Mesendoderm (in vitro differentiated cells): ENCODE measurements at regions not wholly inside any gene's neighbourhood (a gene's known extent, or its start where the extent isn't known, plus 50 kb on each side); places are given as distances from the start of the nearest gene placed in this dataset.

Experiments used
- DNase-seq: peaks from one replicate; pipeline ENCODE4 v3.0.0; 2013
- H2AK5ac ChIP-seq: 2 replicates; pipeline ENCODE4 v1.6.1; 2013; ENCODE audit warnings: low read length, inconsistent platforms
- H2BK120ac ChIP-seq: 2 replicates; pipeline ENCODE4 v1.6.1; 2013; ENCODE audit warnings: low read depth, mild to moderate bottlenecking, low read length, moderate library complexity, mixed read lengths
- H2BK15ac ChIP-seq: replicated peaks from 2 replicates; pipeline ENCODE4 v1.6.1; 2013; ENCODE audit warnings: low read depth, mild to moderate bottlenecking, moderate library complexity
- H2BK5ac ChIP-seq: 2 replicates; pipeline ENCODE4 v1.6.1; 2013; ENCODE audit warnings: low read length, inconsistent platforms
- H3K18ac ChIP-seq: 2 replicates; pipeline ENCODE4 v1.6.1; 2013; ENCODE audit warnings: mild to moderate bottlenecking, low read length, mixed read lengths
- H3K23ac ChIP-seq: one replicate; pipeline ENCODE4 v1.6.1; 2013; ENCODE audit warnings: low read length
- H3K27ac ChIP-seq: 2 replicates; pipeline ENCODE4 v1.5.1; 2013; ENCODE audit warnings: low read depth, mild to moderate bottlenecking, inconsistent platforms, low read length, moderate library complexity
- H3K27me3 ChIP-seq: 2 replicates; pipeline ENCODE4 v1.6.1; 2013; ENCODE audit warnings: low read length, control low read depth, mild to moderate bottlenecking, inconsistent platforms; ENCODE audit not compliant: insufficient read depth, poor library complexity
- H3K36me3 ChIP-seq: 2 replicates; pipeline ENCODE4 v1.6.1; 2013; ENCODE audit warnings: low read length, inconsistent platforms; ENCODE audit not compliant: control insufficient read depth, insufficient read depth
- H3K4ac ChIP-seq: one replicate; pipeline ENCODE4 v1.6.1; 2013; ENCODE audit warnings: low read depth, mild to moderate bottlenecking, low read length, moderate library complexity
- H3K4me1 ChIP-seq: 2 replicates; pipeline ENCODE4 v1.6.1; 2013; ENCODE audit warnings: low read depth, low read length, inconsistent platforms; ENCODE audit not compliant: control insufficient read depth
- H3K4me2 ChIP-seq: 2 replicates; pipeline ENCODE4 v1.6.1; 2013; ENCODE audit warnings: low read length
- H3K4me3 ChIP-seq: 2 replicates; pipeline ENCODE4 v1.5.1; 2013; ENCODE audit warnings: mild to moderate bottlenecking, low read length
- H3K56ac ChIP-seq: one replicate; pipeline ENCODE4 v1.6.1; 2013; ENCODE audit warnings: low read length
- H3K79me1 ChIP-seq: 2 replicates; pipeline ENCODE4 v1.6.1; 2013; ENCODE audit warnings: low read length, inconsistent platforms
- H3K79me2 ChIP-seq: 2 replicates; pipeline ENCODE4 v1.6.1; 2013; ENCODE audit warnings: mild to moderate bottlenecking, low read length; ENCODE audit not compliant: control insufficient read depth, insufficient read depth
- H3K9ac ChIP-seq: 2 replicates; pipeline ENCODE4 v1.6.1; 2013; ENCODE audit warnings: low read length, inconsistent platforms
- H4K5ac ChIP-seq: one replicate; pipeline ENCODE4 v1.6.1; 2013; ENCODE audit warnings: low read length
- H4K8ac ChIP-seq: one replicate; pipeline ENCODE4 v1.6.1; 2013; ENCODE audit warnings: low read depth, mild to moderate bottlenecking, control low read depth, low read length, moderate library complexity
- WGBS: extraction: QIAGEN DNeasy Blood & Tissue Kit; methylation state at CpG from one replicate; pipeline ENCODE4 v1.1.7; 2013; ENCODE audit warnings: low lambda C conversion rate, missing lambda C conversion rate; ENCODE audit not compliant: insufficient coverage; ENCODE audit errors: extremely low coverage; 5-methylcytosine and 5-hydroxymethylcytosine counted together

GRCh38 chr11:104765401-104766095 is 132.7 kb downstream of the CASP12 start:
- no peaks in the 10 kb centered on the region for H3K79me2 ChIP-seq
- H2BK120ac ChIP-seq, result no peak overlapping the region
- H3K4me3 ChIP-seq, result no peak overlapping the region
- no CpG with 5 or more reads among the region's 8 CpGs for WGBS
- no peak for DNase-seq
- no peak overlapping the region for H3K4me2 ChIP-seq
- H3K23ac ChIP-seq, result no peak overlapping the region
- H3K4ac ChIP-seq, result no peak overlapping the region
- H2BK15ac ChIP-seq, result no peak overlapping the region
- no peaks in the 10 kb centered on the region for H3K27me3 ChIP-seq
- H3K9ac ChIP-seq, result no peak overlapping the region
- no peak overlapping the region for H2BK5ac ChIP-seq
- no peak overlapping the region for H4K5ac ChIP-seq
- H3K4me1 ChIP-seq, result no peaks in the 10 kb centered on the region
- no peak overlapping the region for H2AK5ac ChIP-seq
- H3K79me1 ChIP-seq, result no peaks in the 10 kb centered on the region
- no peak overlapping the region for H4K8ac ChIP-seq
- no peak overlapping the region for H3K56ac ChIP-seq
- no peaks in the 10 kb centered on the region for H3K36me3 ChIP-seq
- no peak overlapping the region for H3K18ac ChIP-seq
- no peak overlapping the region for H3K27ac ChIP-seq

GRCh38 chr11:104764710-104765045 is 133.6 kb downstream of the CASP12 start:
- Histone ChIP-seq H3K18ac (no peak overlapping the region), H3K4ac (no peak overlapping the region), H4K8ac (no peak overlapping the region), H3K79me1 (no peaks in the 10 kb centered on the region), H2BK120ac (no peak overlapping the region), H3K4me2 (no peak overlapping the region), H2BK5ac (no peak overlapping the region), H3K9ac (no peak overlapping the region), H3K36me3 (no peaks in the 10 kb centered on the region), H3K56ac (no peak overlapping the region), H3K4me1 (no peaks in the 10 kb centered on the region), H3K79me2 (no peaks in the 10 kb centered on the region), H4K5ac (no peak overlapping the region), H3K4me3 (no peak overlapping the region), H3K27me3 (no peaks in the 10 kb centered on the region), H2BK15ac (no peak overlapping the region), H3K23ac (no peak overlapping the region), H2AK5ac (no peak overlapping the region), H3K27ac (no peak overlapping the region)
- no peak for DNase-seq
- no CpG with 5 or more reads among the region's 1 CpG for WGBS

GRCh38 chr11:104763930-104764709 is 134.1 kb downstream of the CASP12 start:
- Histone ChIP-seq H3K36me3 (no peaks in the 10 kb centered on the region), H2BK120ac (no peak overlapping the region), H3K4me3 (no peak overlapping the region), H3K4ac (no peak overlapping the region), H3K79me2 (no peaks in the 10 kb centered on the region), H3K18ac (no peak overlapping the region), H4K5ac (no peak overlapping the region), H3K27me3 (no peaks in the 10 kb centered on the region), H3K79me1 (no peaks in the 10 kb centered on the region), H3K56ac (no peak overlapping the region), H2BK15ac (no peak overlapping the region), H3K4me1 (no peaks in the 10 kb centered on the region), H2AK5ac (no peak overlapping the region), H3K9ac (no peak overlapping the region), H4K8ac (no peak overlapping the region), H3K27ac (no peak overlapping the region), H3K4me2 (no peak overlapping the region), H2BK5ac (no peak overlapping the region), H3K23ac (no peak overlapping the region)
- no peak for DNase-seq
- 100% methylated on average over 1 of the region's 5 CpGs for WGBS

DNA sequence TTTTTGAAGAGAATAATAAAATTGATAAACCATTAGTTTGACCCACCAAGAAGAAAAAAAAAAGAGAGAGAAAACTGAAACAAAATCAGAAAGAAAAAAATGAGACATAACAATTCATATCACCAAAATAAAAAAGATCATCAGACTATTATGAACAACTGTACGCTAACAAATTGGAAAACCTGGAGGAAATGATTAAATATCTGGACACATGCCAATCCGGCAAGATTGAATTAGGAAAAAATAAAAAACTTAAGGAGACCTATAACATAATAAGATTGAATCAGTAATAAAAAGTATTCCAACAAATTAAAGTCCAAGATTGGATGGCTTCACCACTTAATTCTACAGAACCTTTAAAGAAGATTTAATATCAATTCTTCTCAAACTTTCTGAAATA is 136.7 kb downstream of the CASP12 start:
- no peak overlapping the region for H2AK5ac ChIP-seq

GRCh38 chr11:104759464-104759863 is 138.8 kb downstream of the CASP12 start:
- Histone ChIP-seq H3K36me3 (no peaks in the 10 kb centered on the region), H3K27ac (no peak overlapping the region), H3K18ac (no peak overlapping the region), H4K5ac (no peak overlapping the region), H3K79me2 (no peaks in the 10 kb centered on the region), H3K56ac (no peak overlapping the region), H2BK15ac (no peak overlapping the region), H4K8ac (no peak overlapping the region), H3K79me1 (no peaks in the 10 kb centered on the region), H3K27me3 (no peaks in the 10 kb centered on the region), H3K9ac (no peak overlapping the region), H3K4me2 (no peak overlapping the region), H2BK5ac (no peak overlapping the region), H3K23ac (no peak overlapping the region), H3K4me3 (no peak overlapping the region), H2BK120ac (no peak overlapping the region), H3K4me1 (no peaks in the 10 kb centered on the region), H3K4ac (no peak overlapping the region), H2AK5ac (no peak overlapping the region)
- no peak for DNase-seq
- no CpG with 5 or more reads among the region's 1 CpG for WGBS

More for the DNA sequence above, 136.7 kb downstream of the CASP12 start:
- no peak overlapping the region for H3K4me2 ChIP-seq
- H3K79me2 ChIP-seq, result no peaks in the 10 kb centered on the region
- H3K23ac ChIP-seq, result no peak overlapping the region
- no peaks in the 10 kb centered on the region for H3K4me1 ChIP-seq
- no peak overlapping the region for H2BK120ac ChIP-seq
- WGBS, result no CpG with 5 or more reads among the region's 2 CpGs
- H3K18ac ChIP-seq, result no peak overlapping the region
- H3K36me3 ChIP-seq, result no peaks in the 10 kb centered on the region
- no peak overlapping the region for H3K4ac ChIP-seq
- no peaks in the 10 kb centered on the region for H3K27me3 ChIP-seq
- no peak overlapping the region for H3K27ac ChIP-seq
- H4K5ac ChIP-seq, result no peak overlapping the region
- no peak for DNase-seq
- no peaks in the 10 kb centered on the region for H3K79me1 ChIP-seq
- no peak overlapping the region for H2BK15ac ChIP-seq
- H3K9ac ChIP-seq, result no peak overlapping the region
- H3K56ac ChIP-seq, result no peak overlapping the region
- H4K8ac ChIP-seq, result no peak overlapping the region
- no peak overlapping the region for H3K4me3 ChIP-seq
- no peak overlapping the region for H2BK5ac ChIP-seq
